Adrenal gland (tissue), 5 donors: ENCODE measurements at regions not wholly inside any gene's neighbourhood (a gene's known extent, or its start where the extent isn't known, plus 50 kb on each side); places are given as distances from the start of the nearest gene placed in this dataset.

Experiments used
- CTCF ChIP-seq, 6 experiments: fragments of 450-650 bp in 4 of 6; fragments of 200-600 bp in 2 of 6; sonication (generic) in 1 of 6; IDR thresholded peaks; 1 replicate in 5 of 6; 2 replicates in 1 of 6; pipeline versions ENCODE4 v1.5.1 to v1.8.0; 2016 to 2021; ENCODE audit warnings: antibody characterized with exemption in 6 of 6, mild to moderate bottlenecking in 2 of 6, moderate library complexity in 1 of 6
- POLR2A ChIP-seq, 2 donors: fragments of 450-650 bp; IDR thresholded peaks; one replicate each; pipeline ENCODE4 v1.6.1; 2017; ENCODE audit warnings: antibody characterized with exemption in 2 of 2, mild to moderate bottlenecking in 2 of 2, moderate library complexity in 1 of 2
- donor health status: DM: no; HTN: no; CAD: no.

- TF ChIP-seq POLR2A (IDR thresholded peaks at IDR 0.05) (no peak), CTCF (IDR thresholded peaks at IDR 0.05) (no peak)
These were observed 85.2 kb upstream of the ANKEF1 start for GRCh38 chr20:9949563-9949962.
